RPMI8226 (cell line): ENCODE measurements at regions not wholly inside any gene's neighbourhood (a gene's known extent, or its start where the extent isn't known, plus 50 kb on each side); places are given as distances from the start of the nearest gene placed in this dataset.
"Not testable (repeated sequence)": the region's sequence is repeated elsewhere in the genome, so short reads cannot be mapped to it uniquely, and the experiment has no call there.

Experiments
- DNase-seq: peaks from one replicate; pipeline ENCODE4 v3.0.0-alpha.2; 2015

DNA sequence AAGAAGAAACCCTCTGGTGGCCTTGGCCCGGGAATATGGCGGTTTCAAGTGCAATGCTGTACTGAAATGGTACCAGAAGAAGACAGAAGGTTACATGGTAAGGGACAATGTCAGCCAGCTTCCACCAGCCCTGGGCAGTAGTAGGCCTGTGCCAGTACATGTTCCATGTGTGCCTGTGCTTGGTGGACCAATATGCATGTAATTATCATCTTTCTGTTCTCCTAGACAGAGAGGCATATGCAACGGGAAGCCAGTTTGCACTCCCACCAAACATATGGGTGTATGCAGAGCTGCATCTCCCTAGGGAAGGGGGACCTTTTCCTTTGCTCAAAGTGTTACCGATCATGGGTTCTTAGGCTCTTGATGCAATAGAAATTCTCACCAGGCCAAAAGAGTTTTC, 80.9 kb upstream of the ADORA2B start:
- DNase-seq: not testable (repeated sequence)

DNA sequence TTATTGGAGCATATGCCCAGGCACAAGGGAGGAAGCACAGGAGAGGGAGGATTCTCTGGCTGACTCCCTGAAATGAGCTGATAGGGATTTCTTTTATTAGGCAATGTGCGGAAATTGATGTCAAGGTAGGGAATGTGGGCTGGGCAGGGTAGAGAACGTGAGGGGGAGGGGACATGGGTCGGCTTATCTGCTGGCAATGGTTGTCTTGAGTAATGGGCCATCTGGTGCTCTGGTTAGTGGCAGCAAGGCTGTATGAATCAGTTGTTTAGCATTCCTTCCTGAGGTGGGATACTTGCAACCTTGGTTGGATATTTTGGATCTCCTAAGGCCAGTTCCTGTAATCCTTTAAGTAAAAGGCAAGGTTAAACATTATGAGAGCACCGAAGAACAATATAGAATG, 80.5 kb upstream of the ADORA2B start:
- DNase-seq: not testable (repeated sequence)

DNA sequence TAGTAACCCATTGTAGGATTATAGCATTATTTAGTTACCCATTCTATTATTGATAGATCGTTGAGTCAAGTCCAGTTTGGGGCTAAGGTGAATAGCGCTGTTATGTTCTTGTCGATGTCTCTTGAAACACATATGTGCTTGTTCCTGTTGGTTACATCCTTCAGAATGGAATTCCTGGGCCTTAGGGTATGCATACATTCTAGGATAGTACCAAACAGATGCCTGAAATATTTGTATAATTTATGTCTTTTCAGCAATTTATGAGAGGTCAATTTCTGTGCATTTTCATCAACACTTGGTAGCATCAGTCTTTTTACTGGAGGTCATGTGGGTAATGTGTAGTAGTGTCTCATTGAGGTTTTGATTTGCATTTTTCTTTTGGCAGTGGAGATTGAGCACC, 78.9 kb upstream of the ADORA2B start:
- DNase-seq: not testable (repeated sequence)

DNA sequence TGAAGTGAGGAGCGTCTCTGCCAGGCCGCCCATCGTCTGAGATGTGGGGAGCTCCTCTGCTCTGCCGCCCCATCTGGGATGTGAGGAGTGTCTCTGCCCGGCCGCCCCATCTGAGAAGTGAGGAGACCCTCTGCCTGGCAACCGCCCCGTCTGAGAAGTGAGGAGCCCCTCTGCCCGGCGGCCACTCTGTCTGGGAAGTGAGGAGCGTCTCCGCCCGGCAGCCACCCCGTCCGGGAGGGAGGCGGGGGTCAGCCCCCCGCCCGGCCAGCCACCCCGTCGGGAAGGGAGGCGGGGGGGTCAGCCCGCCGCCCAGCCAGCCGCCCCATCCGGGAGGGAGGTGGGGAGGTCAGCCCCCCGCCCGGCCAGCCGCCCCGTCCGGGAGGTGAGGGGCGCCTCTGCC, 77.6 kb upstream of the ADORA2B start:
- DNase-seq: not testable (repeated sequence)

DNA sequence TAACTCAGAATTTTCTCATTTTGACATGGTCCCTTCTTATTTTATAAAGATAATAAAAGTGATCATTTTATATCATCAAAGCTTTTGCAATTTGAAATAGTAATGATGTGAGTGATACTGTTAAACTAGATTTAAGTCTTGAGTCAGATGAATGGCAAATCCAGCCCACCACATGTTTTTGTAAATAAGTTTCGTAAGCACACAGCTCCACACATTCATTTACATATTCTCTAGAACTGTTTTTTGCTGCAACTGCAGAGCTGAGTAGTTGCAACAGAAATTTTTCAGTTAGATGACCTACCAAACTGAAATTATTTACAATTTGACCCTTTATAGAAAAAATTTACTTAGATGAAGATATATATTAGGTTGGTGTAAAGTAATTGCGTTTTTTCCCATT, 75.1 kb upstream of the ADORA2B start:
- not testable (repeated sequence) for DNase-seq

DNA sequence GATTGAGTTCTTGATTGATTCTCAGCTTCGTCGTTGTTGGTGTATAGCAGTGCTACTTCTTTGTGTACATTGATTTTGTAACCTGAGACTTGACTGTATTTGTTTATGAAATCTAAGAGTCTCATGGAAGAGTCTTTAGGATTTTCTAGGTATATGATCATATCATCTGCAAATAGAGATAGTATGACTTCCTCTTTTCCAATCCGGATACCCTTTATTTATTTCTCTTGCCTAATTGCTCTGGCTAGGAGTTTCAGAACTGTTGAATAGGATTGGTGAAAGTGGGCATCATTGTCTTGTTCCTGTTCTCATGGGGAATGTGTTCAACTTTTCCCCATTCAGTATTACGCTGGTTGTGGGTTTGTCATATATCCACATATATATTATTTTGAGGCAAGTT, 72.3 kb upstream of the ADORA2B start:
- not testable (repeated sequence) for DNase-seq

DNA sequence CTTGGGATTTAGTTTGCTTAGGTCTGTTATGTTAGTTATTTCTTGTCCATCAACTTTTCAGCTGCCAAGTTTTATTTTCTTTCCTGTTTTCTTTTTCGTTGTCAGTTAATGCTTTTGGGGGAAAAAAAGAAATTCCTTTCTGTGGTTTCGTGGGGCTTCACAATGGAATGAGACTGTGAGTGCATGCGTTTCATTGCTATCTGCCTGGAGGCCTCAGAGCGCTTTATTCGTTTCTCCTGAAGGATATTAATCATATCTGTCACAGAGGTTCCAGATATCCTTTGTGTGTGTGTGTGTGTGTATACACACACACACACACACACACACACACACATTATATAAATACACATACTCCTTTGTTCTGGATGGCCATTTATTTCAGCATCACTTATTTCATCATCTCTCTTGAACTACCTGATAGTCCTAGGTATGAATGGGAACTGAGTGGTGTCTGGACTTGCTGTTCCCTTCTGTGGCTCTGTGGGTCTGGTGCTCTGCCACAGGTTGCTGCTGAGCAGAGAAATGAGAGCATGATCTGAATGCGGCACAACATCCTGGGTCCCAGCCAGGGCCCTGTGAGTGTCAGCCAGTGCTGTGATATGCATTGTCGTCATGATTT, 66.9 kb upstream of the ADORA2B start:
- DNase-seq: not testable (repeated sequence)

DNA sequence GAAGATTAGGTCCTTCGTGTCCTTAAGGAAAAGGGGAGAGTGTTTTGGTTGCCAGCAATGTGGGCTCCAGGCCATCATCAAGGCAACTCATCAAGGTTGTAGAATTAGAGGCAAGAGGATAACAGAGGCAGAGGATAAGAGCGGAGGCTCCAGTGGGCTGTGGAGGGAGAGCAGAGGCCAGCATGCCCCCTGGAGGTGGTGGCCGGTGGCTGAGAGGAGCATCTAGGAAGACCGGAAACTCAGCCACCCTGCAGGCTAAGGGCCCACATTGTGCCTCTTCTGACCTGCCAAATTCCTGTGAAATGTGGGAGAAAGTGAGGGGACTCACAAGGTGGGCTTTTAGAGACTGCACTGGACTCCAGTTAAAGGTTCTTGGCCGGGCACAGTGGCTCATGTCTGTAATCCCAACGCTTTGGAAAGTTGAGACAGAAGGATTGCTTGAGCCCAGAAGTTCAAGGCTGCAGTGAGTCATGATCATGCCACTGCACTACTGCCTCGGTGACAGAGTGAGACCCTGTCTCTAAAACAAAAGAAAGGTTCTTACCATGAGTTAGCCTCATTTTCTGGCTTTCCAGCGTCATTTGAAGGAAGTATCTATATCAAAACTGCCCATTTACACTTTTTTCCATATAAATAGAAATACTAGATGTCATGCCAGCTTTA, 62.7 kb upstream of the ADORA2B start:
- no peak for DNase-seq

DNA sequence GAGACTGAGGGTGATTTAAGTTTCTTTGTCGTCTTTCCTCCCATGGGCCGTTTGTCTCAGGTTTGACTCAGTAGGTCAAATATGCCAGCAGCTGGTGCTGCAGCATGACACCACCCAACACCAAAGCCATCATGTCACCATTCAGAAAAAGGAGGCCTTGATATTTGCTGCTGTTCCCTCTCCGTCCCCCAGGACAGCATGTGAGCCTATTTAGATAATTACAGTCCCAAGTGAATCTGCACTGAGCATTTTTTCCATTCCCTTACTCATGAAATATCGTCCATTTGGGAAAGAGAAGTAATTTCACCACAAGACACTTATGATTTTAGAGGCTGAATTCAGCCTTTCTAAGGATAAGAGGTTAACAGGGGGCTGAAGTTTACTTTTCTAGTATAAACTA, 62.2 kb upstream of the ADORA2B start:
- no peak for DNase-seq

DNA sequence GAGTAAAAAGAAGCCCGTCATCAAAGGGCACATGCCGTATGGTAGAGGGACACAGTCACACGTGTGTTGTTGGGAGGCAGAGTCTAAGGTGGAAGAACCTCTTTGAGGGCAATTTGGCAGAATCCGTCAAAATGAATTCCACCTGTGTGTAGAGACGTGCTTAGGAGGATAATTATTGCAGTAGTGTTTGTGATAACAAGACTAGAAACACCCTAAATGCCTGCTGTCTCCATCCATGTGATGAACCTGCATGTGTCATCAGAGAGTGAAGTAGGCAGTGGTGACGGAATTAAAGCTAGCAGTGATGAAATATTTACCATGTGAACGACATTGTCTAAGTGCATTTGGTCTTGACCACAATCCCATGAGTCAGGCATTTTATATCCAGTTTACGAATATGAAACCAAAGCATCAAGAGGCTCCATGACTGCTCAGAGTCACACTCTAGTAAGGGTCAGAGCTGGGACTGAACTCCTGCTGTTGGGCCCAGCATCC, 61.3 kb upstream of the ADORA2B start:
- DNase-seq: no peak

DNA sequence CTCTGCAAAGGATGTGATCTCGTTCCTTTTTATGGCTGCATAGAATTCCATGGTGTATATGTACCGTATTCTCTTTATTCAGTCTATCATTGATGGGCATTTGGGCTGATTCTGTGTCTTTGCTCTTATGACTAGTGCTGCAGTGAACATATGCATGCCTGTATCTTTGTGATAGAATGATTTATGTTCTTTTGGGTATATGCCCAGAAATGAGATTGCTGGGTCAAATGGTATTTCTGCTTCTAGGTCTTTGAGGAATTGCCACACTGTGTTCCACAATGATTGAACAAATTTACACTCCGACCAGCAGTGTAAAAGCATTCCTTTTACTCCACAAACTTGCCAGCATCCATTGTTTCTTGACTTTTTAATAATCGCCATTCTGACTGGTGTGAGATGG, 60.2 kb upstream of the ADORA2B start:
- no peak for DNase-seq

DNA sequence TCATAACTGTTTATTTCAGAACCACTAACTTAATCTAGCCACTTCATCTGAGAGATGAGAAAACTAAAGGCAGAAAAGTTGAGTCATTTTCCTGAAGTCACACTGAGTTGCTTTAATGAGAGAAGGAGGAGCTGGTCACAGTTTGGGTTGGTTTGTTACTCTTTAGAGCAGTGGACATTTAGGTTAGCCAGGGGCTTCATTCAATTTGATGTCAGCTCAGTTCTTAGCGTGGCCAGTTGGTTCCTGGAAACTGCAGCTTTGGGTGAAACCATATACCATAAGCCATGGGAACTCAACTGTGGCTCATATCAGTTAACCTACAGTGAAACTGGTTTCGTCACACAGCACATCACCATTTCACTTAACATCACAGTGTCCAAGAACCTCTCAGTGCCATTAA, 59.2 kb upstream of the ADORA2B start:
- DNase-seq: no peak

DNA sequence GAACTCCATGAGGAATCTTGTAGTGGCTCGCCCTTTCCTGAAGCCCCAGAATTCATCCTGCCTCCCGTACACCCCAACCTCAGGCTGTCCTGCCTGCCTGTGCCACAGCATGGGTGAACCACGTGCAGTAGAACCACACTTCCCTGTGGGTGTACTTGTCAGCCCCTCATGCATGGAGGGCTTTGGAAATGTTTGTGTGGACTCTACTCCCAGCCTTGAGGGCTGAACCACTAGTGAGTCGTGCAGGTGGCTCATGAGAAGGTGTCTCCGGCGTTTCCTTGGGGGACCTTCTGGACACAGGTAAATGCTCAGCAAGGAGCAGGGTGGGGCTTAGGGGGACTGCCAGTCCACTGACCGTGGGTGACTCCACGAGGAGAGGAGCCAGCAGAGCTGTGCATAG, 58.7 kb upstream of the ADORA2B start:
- DNase-seq: no peak

DNA sequence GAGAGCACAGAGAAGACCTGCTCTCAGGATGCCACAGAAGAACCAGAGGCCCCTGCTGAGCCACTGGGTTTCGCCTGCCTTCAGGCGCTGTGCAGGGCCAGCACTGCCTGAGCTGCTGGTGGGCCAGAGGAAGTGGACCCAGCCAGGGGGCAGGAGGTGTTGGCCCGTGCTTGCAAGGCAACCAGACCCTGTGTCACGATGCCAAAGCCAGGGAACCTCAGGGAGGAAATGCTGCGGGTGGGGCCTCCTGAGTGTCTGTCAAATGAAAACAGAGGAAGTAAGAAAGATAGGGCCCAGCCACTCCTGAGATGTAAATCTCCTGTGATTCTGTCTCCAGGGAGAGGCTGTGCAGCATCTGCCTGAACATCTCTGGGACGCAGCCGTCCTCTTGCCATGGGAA, 58.1 kb upstream of the ADORA2B start:
- no peak for DNase-seq

DNA sequence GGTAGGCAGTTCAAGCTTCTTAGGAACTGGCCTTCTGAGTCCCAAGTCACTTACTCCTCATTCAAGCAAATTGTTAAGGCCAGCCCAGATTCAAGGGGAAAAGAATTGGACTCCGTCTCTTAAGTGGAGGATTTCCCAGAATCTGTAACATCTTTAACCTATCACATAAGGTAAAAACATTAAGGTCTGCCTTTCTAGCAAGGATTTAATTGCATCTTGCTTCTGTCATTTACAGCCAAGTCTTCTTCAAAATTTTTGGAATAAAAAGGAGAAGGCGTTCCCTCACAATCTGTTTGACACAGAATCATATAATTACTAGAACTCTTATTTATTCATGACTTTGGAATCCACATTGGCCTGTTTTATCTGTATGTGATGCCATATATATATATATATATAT, 56.5 kb upstream of the ADORA2B start:
- no peak for DNase-seq

DNA sequence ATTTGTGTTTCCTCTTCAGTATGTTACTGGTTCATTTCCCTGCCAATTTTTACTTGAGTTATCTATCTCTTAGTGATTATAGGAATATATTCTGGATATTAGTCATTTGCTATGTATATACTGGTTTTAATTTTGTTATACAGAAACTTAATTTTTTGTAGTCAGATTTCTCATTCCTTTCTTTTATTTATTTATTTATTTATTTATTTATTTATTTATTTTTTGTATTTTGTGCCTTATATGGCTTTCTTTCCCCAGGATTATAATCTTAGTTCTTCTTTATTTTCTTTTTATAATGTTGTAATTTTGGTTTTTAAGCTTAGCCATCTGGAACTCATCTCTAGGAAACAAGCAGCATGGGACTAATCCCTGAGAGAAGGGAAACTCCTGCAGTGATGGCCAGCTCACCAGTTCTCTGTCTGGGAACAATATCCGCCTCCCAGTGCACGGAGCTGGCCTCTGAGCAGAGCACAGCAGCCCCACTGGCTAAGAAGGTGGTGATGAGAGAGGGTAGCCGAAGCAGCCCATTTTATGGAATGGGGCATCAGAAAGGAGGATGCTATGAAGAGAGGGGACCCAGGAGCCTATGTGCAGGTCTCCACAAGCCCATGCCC, 54.5 kb upstream of the ADORA2B start:
- no peak for DNase-seq

DNA sequence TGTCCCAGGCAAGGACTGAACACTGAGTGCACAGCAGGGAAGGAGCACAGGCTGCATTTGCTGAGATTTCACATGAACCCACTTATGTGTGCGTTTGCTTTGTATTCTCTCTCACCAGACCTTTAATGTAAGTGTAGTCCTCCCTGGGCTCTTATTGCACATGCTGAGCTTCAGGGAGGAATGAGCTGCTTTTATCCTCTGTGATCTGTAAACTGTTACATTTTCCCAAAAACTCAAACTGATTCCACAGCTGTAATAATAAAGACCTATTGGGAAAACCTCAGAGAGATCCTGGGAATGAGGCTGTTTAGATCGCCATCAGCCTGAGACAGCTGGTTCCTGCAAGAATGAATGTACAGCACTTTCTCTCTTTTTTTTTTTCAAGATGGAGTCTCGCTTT, 53.6 kb upstream of the ADORA2B start:
- DNase-seq: no peak

DNA sequence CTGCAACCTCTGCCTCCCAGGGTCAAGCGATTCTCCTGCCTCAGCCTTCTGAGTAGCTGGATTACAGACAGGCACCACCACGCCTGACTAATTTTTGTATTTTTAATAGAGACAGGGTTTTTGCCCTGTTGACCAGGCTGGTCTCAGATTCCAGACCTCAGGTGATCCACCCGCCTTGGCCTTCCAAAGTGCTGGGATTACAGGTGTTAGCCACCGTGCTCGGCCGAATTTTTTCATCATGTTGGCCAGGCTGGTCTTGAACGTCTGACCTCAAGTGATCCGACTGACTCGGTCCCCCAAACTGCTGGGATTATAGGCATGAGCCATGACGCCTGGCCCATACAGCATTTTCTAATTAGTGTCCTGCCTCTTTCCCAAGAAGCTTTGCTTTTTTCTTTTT, 52.7 kb upstream of the ADORA2B start:
- DNase-seq: no peak

DNA sequence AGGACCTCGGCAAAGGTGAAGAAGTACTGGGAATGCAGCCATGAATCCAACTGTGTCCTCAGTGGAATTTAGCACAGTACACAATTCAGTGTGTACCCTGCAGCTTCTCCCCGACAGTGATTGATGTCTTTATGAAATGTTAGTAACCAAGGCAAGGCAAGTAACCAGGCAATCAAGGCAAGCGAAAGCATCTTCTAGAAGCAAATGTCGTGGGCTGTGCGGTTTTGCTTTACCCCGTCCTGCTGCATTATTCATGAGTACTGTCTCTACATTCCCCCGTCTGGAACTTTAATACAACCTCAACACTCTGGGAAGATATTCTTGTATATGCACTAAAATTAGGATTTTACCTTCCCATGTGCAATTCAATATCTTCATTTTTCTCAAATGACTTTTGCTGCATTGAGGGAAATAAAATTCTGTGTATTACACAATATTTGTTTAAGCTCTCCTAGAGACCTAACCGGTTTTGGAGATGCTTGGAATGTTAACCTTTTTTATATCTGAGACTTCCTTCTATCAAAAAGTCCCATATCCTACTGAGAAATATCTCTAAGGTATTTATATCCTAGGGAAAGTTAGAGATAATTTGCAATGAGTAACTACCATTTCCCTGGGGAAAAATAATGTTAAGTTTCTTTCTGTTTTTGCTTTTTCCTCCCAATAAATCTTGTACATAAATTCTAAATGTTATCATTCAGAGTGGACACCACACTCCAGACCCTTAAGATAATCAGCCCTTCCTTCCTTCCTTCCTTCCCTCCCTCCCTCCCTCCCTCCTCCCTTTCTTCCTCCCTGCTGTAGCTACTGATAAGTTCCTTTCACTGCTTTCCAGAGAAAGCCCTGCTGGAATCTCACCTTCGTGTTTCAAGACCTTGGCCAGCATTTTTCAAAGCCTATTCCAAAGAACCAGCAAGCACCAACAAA, 51.9 kb upstream of the ADORA2B start:
- DNase-seq: no peak

DNA sequence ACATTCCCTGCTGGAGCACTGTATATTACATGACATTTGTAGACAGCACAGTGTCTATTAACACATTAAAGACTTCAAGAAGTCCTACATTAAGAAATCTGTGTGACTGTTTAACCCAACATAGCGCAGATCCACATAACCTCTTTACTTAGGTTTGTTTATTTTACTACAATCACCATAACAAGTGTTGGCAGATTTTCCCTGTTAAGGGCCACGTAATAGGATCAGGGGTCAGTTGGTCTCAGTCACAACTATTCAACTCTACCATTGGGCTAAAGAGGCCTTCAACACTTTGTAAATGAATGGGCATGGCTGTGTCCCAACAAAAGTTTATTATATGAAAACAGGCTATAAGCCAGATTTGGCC, 51.3 kb upstream of the ADORA2B start:
- no peak for DNase-seq

DNA sequence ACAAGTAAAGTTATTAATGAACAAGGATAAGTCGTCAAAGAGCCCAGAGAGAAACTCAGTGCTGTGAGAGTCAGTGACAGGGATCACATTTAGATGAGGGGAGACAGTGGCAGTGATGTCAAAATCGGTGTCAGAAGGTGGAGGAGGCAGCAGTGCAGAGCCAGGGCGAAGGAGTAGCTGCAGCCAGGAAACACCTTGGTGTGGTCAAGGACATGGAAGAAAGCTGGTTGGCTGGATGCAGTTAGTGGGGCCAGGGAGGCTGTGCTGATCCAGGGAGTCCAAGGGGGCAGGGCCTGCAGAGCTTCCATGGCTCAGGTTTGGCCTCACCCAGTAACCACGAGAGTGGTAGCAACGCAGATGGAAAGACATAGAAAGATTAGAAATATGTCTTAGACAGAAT, 50.7 kb upstream of the ADORA2B start:
- no peak for DNase-seq

DNA sequence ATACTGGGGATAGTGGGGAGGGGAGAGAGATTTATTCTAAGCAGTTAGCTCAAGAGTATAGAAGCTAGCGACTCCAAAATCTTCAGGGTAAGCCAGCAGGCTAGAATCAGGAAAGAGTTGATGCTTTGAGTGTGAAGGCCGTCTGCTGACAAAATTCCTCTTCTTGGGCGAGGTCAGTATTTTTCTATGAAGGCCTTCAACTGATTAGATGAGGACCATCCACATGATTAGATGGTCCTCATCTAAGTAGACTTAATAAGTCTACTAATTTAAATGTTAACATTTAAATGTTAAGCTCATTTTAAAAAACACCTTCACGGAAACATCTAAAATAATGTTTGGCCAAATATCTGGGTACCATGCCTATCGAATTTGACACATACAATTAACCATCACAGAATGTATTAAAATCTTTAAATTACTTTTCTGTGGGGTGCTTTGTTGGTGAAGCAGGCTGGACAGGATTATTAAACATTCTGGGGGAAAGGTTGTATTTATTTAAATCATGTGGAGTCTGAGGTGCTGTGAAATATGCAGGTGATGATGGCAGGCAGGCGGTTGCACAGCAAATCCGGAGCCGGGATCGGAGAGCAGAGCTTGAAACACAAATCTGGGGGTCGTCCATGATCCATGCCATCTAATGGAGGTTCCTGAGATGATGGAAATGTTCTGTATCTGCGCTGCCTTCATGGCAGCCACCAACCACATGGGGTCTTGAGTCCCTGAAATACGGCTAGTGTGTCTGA, 49.8 kb upstream of the ADORA2B start:
- DNase-seq: no peak
